Embryonic facial prominence (tissue), 1 donor: ENCODE measurements at regions not wholly inside any gene's neighbourhood (a gene's known extent, or its start where the extent isn't known, plus 50 kb on each side); places are given as distances from the start of the nearest gene placed in this dataset.

Experiments used
- DNase-seq: peaks from one replicate; pipeline ENCODE4 v3.0.0-alpha.2; 2016; ENCODE audit errors: extremely low spot score

DNA sequence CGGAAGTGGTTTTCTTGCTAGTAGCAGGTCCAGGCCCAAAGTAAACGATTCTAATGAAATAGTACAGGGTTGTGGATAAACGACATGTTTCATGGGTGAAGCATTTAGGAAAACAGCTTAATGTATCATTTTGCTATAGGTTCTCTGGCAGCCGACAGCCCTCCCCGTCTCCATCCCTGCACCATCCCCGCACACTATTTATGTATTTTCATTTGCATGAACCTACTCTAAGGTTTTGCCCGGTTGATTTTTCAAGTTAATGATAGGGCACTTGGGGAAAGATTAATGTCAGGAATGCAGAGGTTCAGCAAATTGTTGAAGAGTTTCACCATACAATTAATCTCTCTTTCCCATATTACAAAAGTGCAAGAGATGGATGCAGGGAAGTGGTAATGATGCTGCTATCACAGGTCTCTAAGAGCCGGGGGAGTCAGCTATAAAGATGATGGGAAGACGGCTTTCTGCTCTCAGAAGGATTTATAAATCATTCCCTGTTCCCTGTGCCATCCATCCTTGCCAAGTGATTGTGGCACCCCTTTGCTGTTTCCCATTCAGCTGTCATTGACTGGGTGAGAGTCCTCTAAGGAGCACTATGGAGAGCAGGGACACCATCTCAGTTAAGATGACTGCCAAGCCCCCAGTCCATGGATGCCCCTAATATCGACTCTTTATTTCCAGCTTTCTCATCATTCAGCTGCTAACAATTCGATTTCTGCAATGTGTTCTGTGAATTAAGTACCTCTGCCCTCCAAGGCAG, 186.3 kb downstream of the IRS2 start:
- DNase-seq = no peak

- no peak for DNase-seq
Measured at GRCh38 chr13:109595471-109595870, 190.9 kb downstream of the IRS2 start.

DNA sequence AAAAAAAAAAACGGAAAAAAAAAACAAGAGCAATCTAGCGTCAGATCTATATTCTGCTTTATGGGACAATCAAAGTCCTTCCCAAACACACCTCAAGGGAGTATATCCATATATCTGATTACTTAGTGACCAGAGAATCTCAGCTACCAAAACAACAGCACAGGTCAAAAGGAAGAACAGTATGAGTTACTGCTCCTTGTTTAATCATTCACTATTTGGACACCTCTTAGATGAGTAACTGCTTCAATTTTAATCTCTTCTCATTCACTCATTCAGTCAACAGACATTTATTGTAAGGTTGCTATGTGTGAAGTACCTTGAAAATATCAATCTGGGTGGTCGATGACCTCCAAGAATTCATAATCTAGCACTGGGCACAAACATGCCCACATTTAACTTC, 193.2 kb downstream of the IRS2 start:
- no peak for DNase-seq

DNA sequence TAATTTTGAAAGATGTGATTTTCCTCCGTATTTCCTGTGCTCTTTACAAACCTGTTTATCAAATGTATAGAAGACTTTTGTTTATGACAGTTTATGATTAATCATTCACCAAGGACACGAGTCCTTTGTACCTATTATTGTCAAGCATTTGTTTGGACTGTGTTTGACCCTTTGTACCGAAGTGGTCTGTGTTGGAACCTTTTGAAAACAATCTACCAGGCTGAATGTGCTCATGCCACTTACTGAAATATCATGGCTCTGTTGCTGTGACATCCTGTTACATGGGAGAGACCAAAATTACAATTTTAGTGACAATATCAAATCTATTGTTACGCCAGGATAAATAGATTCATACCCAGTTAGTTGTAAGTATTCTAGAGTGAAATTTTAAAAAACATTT, 193.6 kb downstream of the IRS2 start:
- DNase-seq = no peak

DNA sequence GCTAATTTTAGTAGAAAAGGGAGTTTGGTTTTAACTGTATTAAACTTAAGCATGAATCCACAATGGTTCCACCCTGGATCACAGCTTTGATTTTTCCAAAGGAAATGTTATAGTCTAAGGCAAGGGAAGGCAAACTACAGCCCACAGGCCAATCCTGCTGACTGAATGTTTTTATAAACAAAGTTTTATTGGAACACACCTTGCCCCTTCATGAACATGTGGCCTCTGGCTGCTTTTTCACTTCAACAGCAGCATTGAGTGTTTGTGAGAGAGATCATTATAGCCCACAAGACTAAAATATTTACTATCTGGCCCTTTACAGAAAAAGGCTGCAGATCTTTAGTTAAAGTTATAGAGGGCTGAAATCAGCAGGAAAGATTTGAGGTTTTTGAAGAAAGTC, 198.7 kb downstream of the IRS2 start:
- no peak for DNase-seq

DNA sequence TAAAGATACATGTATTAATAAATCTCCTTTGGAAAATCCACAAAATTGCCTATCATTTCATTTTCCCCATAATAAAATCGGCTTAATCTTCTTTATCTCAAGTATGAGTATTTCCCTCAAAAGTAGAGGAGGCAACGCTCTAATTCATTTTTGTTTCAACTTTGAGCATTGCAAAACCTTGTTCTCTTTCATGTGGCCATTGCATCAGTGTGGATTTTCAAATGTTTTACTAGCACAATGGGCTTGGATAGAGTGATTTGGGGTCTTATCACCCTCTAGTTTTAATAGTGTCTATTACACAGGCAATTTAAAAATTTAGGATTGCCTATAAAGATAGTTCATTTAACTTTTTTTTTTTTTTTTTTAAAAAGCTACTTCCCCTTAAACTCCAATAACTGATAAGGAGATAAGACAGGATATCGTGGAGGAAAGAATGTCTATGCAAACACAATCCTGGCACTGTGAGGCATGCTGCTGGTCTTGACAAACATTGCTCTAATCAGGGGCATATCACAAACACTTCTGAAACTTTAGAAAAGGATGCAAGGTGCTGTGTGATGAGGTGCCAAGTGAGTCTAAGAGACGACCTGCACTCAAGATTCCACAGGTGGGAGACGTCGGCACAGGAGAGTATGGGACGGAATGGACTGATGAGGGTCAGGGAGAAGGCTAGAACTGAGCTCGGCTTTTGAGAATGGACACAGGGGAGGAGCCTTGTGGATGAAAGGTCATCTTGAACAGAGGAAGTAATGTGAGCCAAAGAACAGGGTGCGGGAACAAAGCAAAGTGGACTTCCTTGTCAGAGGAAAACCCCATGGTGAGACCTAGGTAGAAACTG, 199.7 kb downstream of the IRS2 start:
- DNase-seq = no peak

DNA sequence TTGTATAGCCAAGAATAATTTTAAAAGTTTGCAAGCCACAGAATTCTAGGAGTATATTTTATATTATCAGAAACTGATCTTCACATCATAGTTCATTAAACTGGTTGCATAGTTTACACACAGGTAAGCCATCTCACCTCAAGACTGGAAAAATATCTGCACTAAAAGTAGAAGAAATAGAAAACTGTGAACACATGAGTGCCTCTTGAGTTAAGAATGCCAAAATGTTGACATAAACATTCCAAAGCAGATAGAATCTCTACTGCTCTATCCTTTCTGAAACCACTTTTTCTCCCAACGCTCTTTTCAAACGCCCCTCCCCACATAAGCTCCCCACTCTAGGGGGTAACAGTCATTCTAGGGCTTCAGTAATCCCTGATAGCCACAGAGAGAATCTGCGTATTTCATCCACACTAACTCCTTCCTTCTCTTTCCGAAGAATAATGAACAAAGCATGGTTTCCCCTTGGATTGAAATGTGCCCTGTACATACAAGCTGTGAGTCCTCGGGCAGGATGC, 201.5 kb downstream of the IRS2 start:
- no peak for DNase-seq

DNA sequence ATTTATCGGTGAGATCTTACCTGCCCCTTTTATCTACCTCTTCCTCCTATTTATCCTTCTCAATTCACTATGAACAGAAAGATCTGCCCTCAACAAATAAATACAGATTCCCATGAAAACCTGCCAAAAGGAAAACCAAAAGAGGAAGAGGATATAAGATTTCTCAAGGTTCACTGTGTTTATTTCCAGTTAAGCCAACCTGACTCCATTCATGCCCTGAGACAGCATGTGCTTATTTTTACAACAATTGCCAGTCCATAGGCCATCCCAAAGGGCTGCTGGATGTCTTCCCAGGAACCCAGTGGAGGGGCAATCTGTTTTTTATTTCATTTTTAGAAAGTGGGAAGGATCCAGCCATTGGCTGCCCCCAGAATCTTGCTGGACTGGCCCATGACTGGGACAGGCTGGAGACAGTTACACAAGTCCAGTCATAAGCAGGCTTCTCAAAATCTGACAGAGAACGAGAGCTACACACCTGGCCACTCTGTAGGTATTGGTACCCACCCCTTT, 209.1 kb downstream of the IRS2 start:
- no peak for DNase-seq

GRCh38 chr13:109576331-109576813, 210.0 kb downstream of the IRS2 start:
- DNase-seq = no peak

DNA sequence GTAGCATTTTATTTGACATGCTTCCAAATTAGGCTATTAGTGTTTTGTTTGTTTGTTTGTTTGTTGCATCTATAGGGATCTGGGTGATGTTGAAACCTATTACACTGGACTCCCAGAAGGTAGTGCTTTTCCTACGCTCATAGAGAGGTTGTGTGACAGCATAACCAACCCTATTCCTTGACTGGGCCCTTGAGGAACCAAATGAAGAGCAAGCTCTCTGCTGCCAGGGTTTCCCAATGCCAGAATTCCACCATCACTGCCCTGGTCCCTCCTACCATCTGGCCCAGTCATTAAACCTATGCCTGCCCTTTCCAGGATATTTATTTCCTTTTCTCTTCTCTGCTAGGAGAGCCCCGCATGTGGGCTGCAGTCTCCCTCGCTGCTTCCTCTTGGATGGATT, 210.6 kb downstream of the IRS2 start:
- no peak for DNase-seq

GRCh38 chr13:109572389-109572788, 214.0 kb downstream of the IRS2 start:
- no peak for DNase-seq

GRCh38 chr13:109569958-109570711, 216.2 kb downstream of the IRS2 start:
- DNase-seq = no peak

DNA sequence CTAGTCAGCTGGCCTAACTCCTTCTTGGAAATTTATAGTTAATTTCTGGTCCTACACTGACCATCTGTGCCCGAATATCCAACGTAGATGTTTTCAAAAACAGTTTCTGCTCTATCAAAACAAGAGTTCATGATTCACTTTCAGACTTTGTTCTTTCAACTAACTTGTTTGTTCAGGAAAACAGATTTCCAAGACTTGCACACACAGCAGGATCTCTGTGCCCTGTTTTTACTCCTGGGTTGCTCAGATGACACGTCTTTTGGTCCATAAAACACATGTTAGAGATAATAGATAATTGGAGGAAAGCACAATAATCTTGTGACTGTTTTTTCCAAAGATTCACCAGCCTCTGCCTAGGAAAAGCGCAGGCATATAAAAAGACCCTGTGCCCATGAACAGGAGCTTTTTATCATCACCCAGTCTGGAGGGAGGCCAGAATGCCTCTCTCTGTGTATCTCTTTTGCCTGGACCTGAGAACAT, 218.0 kb downstream of the IRS2 start:
- no peak for DNase-seq

DNA sequence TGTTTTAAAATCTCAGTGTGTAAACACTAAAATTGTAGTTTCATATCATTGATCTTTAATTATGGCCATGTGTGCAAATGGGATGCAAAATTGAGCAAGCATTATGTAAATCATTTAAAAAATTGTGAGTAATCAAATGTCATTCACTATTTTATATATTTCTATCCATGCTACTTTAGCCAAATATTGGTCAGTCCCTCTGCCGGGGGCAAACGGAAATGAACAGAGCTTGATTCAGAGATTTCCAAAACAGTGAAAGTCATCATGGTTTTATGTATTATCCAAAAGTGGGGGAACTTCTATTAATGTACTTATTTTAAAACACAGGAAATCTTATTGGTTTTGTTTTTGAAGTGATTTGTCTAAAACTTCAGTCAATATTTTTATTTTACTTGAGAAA, 219.1 kb downstream of the IRS2 start:
- no peak for DNase-seq

GRCh38 chr13:109565877-109566276, 220.5 kb downstream of the IRS2 start:
- no peak for DNase-seq

DNA sequence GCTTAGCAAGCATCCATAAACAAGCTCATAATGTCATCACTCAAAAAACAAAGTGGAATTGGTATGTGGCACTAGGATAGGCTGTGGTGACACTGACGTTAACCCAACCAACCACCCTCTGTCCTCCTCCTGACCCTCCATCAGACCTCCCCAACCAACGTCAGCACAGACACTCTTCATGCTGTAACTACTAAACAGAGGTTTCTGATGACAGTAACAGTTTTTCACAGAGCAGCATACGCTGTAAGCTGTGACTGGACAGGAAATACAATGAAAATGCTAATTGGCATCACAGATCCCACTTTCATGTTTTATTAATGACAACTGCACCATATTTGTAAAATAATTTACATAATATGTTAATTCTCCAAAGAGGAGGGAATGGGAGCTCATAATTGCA, 238.0 kb downstream of the IRS2 start:
- DNase-seq = no peak

DNA sequence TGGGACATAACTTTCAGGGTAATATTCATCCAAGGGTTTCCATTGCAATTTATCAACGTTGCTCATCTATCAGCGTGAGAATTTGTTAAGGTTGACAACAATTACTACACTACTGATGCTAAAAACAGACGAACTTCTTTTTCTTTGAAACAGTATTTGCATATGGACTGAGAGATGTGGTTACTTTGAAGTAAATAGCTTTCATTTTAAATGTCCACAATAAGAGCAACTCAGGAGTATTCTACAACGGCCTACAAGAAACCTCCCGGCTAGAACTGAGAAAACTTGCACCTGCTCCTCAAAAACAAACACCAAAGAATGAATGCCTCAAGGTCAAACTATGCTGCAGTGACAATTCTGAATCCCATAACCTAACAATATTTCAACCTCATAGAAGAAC, 238.4 kb downstream of the IRS2 start:
- DNase-seq = no peak

- DNase-seq = no peak
Measured at GRCh38 chr13:109545931-109546330, 240.5 kb downstream of the IRS2 start.

DNA sequence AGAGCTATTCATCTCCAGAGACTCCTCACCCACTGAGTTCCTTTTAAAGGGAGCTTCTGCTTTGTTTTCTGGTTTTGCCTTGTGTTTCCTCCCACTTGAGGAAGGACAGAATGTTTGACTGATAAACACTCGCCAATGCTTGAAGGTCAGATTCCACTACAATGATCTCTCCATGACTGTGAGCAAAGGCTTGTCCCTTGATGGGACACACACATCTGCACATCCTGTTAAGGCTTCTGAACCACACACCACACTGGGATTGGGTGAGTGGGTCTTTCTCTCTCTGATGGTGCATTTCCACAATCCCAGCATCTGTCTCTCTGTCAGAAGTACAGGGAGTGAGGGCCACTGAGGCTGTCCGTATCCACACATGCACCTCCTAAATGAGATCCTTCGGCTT, 245.3 kb downstream of the IRS2 start:
- DNase-seq = no peak

DNA sequence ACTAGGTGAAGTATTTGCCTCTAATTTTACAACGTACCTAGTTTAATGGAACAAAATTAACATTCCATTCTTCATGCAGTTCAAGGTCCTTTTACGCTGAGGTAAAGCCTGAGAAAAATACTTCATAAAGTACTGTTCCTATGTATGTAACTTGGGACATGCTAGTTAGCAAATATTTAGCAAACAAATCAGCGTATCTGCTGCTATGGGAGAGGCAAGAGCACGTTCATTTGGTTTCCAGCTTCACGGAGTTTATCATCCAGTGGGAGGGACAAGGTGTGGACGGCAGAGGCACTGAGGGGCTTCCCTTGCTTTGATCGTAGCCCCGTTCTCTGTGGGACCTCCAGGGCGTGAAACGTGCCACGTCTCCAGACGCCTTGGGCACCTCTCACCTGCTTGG, 248.8 kb downstream of the IRS2 start:
- no peak for DNase-seq

GRCh38 chr13:109533350-109533749, 253.0 kb downstream of the IRS2 start:
- no peak for DNase-seq

- no peak for DNase-seq
Measured at GRCh38 chr13:109529964-109530363, 256.4 kb downstream of the IRS2 start.
